ENCODE measurements at regions not wholly inside any gene's neighbourhood (a gene's known extent, or its start where the extent isn't known, plus 50 kb on each side); places are given as distances from the start of the nearest gene placed in this dataset.

- Histone ChIP-seq H3K4me1 (no peaks in the 10 kb centered on the region), H3K36me3 (no peaks in the 10 kb centered on the region), H3K4me3 (no peak overlapping the region), H3K27ac (no peak overlapping the region), H3K27me3 (no peaks in the 10 kb centered on the region), H3K9me3 (no peaks in the 10 kb centered on the region)
- intact Hi-C loops (cut with DNase I), result no loop called here
- TF ChIP-seq CTCF (IDR thresholded peaks at IDR 0.05), result no peak
- ATAC-seq (no peak), DNase-seq (no peak)
Measured at GRCh38 chr6:119523556-119523955, 174.0 kb upstream of the MAN1A1 start.

GRCh38 chr6:119521251-119521650, 171.7 kb upstream of the MAN1A1 start:
- no peak overlapping the region for H3K27ac ChIP-seq
- no peaks in the 10 kb centered on the region for H3K9me3 ChIP-seq
- H3K36me3 ChIP-seq, result no peaks in the 10 kb centered on the region
- DNase-seq (no peak), ATAC-seq (no peak)
- H3K4me3 ChIP-seq, result no peak overlapping the region
- intact Hi-C loops (cut with DNase I), result no loop called here
- no peak for TF ChIP-seq CTCF (IDR thresholded peaks at IDR 0.05)
- H3K4me1 ChIP-seq, result no peaks in the 10 kb centered on the region
- no peaks in the 10 kb centered on the region for H3K27me3 ChIP-seq

GRCh38 chr6:119517428-119517827, 167.9 kb upstream of the MAN1A1 start:
- no peak for DNase-seq
- intact Hi-C loops (cut with DNase I), result no loop called here
- Histone ChIP-seq H3K4me1 (no peaks in the 10 kb centered on the region), H3K36me3 (no peaks in the 10 kb centered on the region), H3K9me3 (no peaks in the 10 kb centered on the region), H3K27me3 (no peaks in the 10 kb centered on the region), H3K27ac (no peak overlapping the region), H3K4me3 (no peak overlapping the region)
- no peak for TF ChIP-seq CTCF (IDR thresholded peaks at IDR 0.05)
- no peak for ATAC-seq

GRCh38 chr6:119514345-119514744, 164.8 kb upstream of the MAN1A1 start:
- ATAC-seq (no peak), DNase-seq (no peak)
- H3K4me1 ChIP-seq, result no peaks in the 10 kb centered on the region
- intact Hi-C loops (cut with DNase I), result no loop called here
- H3K9me3 ChIP-seq, result no peaks in the 10 kb centered on the region
- no peak for TF ChIP-seq CTCF (IDR thresholded peaks at IDR 0.05)
- H3K4me3 ChIP-seq, result no peak overlapping the region
- H3K27me3 ChIP-seq, result no peaks in the 10 kb centered on the region
- H3K27ac ChIP-seq, result no peak overlapping the region
- H3K36me3 ChIP-seq, result no peaks in the 10 kb centered on the region

GRCh38 chr6:119511024-119511423, 161.5 kb upstream of the MAN1A1 start:
- Histone ChIP-seq H3K4me1 (no peaks in the 10 kb centered on the region), H3K9me3 (no peaks in the 10 kb centered on the region), H3K36me3 (no peaks in the 10 kb centered on the region), H3K4me3 (no peak overlapping the region), H3K27ac (no peak overlapping the region), H3K27me3 (no peaks in the 10 kb centered on the region)
- ATAC-seq (no peak), DNase-seq (no peak)
- no peak for TF ChIP-seq CTCF (IDR thresholded peaks at IDR 0.05)
- intact Hi-C loops (cut with DNase I), result no loop called here

- DNase-seq (no peak), ATAC-seq (no peak)
- Histone ChIP-seq H3K27me3 (no peaks in the 10 kb centered on the region), H3K9me3 (no peaks in the 10 kb centered on the region), H3K27ac (no peak overlapping the region), H3K4me1 (no peaks in the 10 kb centered on the region), H3K36me3 (no peaks in the 10 kb centered on the region), H3K4me3 (no peak overlapping the region)
- TF ChIP-seq CTCF (IDR thresholded peaks at IDR 0.05), result no peak
- intact Hi-C loops (cut with DNase I), result no loop called here
Measured at GRCh38 chr6:119510246-119510645, 160.7 kb upstream of the MAN1A1 start.

Data from upper lobe of right lung (tissue), 1 donor.